ENCODE measurements at regions not wholly inside any gene's neighbourhood (a gene's known extent, or its start where the extent isn't known, plus 50 kb on each side); places are given as distances from the start of the nearest gene placed in this dataset.
"Not testable (repeated sequence)": the region's sequence is repeated elsewhere in the genome, so short reads cannot be mapped to it uniquely, and the experiment has no call there.

DNA sequence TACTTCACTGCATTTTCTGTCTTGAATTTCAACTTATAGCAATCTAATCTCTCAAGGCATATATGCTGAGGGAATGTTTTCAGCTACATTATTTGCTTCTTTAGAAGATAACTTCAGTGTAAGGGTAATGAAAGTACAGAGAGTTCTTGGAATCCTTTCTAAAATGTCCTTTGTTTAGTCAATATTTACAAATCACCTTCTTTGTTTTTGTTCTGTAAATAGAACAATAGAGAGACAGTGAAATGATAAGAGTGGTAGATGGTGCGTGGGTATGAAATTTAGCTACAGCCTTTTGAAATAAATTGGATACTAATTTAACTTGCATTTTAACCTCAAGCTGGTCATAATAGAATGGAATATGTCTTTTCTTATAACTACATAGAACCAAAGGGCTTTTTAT, 171.1 kb upstream of the MARCKS start:
- no peak for DNase-seq

DNA sequence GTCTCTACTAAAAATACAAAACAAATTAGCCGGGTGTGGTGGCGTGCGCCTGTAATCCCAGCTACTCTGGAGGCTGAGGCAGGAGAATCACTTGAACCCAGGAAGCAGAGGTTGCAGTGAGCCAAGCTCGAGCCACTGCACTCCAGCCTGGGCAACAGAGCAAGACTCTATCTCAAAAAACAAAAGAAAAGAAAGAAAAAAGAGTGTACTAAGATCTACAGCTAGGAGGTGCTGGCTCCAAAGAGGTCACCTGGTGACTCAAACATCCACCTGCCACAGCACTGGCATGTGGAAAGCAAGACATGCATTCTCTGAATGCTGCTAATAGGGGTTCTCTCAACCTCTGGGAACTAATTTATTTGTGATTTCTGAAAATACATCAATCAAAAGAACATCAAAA, 167.5 kb upstream of the MARCKS start:
- not testable (repeated sequence) for DNase-seq

DNA sequence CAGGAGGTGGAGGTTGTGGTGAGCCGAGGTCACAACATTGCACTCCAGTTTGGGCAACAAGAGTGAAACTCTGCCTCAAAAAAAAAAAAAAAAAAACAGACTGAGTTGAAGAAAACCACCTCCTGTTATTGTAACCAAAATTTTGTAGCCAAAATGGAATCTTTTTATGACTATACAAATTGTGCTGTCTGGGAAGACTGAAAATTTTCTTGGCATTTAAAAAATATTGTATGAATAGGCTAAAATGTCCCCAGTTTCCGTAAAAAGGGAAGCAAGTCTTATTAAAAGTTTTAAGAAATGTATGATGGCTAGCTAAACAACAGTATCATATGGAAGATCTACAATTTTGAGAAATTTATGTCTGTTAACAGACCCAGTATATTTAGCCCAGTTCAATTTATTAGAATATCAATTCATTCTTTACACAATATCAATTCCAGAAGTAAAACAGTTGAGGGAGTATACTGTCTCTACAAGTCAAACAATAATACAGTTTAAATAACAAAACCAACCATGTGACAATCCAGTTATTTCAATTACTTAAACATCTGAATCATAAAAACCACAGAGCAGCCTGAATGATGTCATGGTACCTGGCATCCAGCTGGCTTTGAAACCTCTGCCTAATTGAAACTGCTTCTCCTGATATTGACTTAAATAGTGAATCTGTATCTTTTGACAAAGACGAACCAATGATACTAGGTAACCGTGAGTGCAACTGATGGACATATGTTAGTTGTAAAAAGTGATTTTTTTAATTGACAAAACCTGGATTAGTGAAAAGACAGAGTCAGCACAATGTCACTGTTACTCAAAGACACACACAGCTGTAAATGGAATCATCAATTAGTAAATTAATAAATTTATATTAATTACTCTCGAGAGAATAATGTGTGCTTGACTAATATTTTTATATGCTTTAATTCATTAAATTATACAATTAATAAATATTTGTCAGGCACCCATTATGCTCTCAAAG, 166.6 kb upstream of the MARCKS start:
- DNase-seq = no peak

DNA sequence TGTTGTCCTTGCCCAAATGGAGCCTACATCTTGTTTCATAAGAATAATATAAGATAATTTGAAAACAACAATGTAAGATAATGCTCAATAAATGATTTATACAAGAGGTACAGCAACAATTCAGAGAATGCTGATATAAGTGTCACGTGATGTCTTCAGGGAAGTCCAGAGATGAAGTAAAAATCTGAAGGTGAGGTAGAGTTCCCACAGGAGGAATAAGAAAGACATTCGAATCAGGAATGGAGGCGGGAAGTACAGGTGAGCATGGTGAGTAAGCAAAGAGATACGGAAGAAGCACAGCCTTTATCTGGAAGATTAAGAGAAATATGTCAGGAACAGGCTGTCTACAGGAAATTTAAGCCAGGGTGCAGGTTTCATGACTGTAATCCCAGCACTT, 165.9 kb upstream of the MARCKS start:
- DNase-seq = no peak

DNA sequence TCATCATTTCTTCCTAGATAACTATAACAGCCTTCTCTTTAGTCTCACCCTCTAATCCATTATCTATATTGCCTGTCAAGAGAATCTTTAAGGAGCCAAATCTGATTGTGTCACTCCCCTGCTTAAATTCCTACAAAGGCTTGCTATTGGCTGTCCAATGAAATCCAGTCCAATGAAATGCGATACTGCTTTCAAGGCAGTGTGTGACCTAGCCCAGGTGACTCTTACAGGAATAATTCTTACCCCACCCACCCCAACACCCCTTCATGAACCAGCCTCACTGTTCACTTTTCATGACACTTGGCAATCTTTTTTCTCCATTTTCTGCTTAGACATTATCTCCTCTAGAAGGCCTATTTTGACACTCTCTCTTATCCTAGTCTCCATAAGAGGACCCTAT, 163.3 kb upstream of the MARCKS start:
- DNase-seq = no peak

DNA sequence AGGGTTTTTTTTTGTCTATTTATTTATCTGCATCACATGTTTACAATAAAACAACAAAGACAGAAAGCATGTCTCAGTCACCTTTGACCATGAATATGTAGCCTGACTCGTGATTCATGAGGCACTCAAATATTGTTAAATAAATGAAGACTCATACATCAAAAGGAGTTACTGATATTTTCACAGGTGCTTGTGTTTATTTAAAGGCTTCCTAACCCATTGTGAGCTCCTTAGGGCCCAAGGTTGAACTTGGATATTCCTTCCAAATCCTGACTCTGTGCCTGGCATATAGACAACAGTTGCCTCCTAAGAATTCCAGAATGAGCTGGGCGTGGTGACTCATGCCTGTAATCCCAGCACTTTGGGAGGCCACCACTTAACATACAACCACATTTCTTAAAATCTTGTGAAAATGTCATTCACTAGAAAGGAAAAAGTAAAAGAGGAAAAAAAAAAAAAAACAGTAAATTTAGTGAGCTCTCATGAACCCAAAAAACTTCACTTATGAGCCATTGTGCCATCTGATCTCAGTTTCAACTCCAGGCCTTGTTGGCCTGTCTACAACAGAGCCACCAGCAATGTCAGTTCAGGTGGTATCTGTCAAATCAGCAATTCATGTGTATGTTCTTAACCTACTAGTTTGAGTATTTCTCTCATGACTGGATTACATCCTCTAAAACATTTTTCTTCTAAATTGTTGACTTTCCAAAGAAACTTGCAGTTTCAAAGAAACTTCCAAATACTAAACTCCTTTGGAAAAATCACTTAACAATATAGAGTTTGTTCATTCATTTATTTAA, 162.7 kb upstream of the MARCKS start:
- no peak for DNase-seq

DNA sequence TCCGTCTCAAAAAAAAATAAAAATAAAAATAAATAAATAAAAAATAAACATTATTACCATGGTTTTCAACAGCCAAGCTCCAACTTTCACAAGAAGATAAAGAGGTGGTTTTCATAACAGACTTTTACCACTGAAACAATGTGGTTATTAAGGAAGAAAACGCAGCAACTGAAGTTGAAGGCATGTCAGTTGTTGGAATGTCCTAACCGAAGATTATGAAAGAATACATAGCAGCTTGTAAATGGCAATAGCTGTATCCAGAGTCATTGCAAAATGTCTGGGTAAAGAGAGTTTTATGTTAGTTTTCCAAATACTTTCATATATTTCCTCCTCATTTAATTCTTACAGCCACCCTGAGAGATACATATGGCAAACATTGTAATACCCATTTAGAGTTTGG, 161.6 kb upstream of the MARCKS start:
- no peak for DNase-seq

DNA sequence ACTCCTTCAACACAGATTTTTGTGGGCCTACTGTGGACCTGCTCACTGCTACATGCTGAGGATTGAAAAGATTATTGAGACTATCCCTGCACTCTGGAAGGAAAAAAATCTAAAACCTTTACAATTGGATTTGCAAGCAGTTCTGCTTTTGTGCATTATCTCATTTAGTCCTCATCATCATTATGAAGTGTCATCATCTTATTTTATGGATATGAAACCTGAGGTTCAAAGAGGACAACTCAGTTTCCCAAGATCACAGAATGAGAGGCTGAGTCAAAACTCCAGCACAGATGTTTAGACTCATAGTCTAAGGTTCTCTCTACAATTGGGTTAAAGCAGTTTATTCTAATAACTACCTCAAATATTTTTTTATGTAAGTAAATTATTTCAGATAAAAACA, 160.2 kb upstream of the MARCKS start:
- DNase-seq = no peak

DNA sequence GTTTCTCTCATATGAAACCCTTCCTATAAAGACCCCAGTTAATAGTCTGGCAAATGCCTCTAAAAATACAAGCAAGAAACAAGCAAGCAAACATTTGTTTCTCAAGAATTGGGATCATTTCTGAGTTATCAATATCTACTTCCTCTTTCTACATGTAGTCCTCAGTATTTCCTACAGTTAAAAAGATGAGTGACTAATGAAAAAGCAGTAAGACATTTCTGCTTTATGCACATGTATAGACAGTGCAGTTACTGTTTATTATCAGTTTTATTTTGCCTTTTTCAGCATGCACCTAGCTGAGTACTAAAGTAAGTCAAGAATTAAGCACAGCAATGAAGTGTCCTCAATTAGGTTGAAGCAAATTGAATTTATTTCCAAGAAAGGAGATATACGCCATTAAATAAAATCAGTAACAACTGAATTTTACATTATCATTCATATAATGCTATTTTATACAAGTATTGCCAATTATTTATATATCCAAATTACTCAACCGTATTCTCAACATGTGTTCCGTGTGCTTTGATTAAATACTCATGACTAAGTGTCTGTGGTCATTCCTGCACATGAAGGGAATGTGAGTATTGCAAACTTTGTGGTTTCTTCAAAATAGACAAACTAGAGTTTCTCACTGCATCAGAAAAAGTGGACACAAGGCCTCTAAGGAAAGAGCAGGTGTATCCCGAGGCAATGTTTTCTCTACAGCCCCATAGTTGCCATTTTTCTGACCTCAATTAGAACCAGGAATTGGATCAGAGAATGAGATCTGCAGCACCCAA, 159.3 kb upstream of the MARCKS start:
- DNase-seq = no peak

DNA sequence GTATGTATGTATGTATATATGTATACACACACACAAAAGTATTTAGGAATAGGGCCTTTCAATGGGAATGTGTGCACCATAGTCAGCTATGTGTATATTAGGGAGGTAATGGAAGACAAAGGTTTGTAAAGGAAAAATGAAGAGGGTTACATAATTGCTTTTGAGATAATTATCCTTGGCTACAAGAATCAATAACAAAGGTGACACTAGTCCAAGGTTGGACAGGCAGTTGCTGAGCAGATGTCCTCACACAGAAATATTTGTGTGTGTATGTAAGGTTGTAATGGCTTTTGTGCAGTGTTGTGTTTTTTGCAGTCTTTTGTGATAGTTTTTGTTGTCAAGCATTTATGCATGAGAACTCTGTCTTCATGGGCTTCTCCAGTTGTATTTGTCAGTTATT, 157.9 kb upstream of the MARCKS start:
- DNase-seq = no peak

DNA sequence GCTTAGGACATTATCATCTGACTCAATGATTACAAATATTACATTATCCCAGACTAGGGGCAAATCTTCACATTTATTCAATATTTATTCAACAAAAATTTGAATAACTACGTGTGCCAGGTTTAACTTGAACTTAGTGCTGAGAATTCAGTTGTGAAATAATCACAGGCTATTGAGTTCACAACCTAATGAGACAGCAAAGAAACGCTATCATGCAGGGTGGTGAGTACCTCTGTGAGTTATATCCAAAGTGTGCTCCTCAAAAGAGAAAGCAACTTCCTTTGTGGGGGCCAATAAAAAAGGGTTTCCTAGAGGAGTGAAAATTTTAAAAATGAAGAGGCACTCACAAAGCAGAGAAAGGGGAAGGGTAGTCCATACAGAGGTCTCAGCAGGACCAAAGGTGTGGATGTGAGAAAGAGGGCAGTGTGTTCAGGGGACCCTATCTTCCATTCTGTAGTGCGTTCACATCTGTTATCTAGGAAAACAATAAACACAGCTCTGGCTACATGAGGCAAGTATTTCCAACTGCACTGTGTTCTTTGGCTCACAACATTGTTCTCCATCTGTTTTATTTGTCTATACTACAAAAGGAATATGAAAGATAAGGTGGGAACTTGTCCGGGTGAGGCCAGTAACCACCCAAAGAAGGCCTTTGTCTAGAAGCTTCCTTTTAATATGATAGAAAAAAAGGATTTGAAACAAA, 155.4 kb upstream of the MARCKS start:
- DNase-seq = no peak

DNA sequence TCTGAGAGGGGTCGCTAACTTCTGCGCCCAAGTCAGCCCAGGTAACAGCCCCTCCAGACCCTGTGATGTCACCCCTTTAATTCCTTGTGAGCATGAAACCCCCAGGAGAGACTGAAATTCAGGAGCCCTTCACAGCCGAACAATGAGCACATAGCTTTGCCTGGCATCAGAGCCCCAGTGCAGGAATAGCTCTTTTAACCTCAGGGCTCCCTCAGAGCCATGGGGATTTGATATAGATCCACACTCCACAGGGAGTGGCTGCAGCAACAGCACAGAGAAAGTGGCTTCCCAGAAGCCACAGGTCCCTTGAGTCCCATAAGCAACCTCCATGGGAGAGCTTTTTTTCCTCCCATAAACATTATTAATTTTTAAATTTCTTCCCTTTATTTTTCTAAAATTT, 150.0 kb upstream of the MARCKS start:
- DNase-seq = no peak

DNA sequence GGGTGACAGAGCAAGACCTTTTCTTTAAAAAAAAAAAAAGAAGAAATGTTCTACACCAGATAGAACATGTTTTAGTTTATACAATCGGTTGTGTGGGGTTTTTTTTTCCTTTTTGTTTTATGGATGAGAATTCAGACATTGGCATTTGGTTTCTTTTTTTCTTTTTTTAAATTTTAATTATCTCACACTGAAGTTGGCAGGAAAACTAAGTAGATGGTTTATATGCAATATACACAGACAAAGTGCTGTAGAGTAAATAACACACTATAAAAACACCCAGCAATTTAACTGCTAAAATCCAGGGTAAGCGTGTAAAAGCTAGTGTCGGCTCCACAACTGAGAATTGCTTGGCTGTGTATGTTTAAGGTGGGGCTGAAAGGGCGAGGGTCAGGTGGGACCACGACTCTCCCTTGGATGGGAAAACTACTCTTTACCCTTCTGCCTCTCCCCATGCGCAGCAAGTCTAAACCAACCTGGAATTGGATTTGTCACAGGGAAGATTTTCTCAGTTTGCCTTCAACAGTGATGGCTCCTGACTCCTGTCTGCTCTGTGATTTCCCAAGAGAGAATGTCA, 147.1 kb upstream of the MARCKS start:
- DNase-seq = no peak

DNA sequence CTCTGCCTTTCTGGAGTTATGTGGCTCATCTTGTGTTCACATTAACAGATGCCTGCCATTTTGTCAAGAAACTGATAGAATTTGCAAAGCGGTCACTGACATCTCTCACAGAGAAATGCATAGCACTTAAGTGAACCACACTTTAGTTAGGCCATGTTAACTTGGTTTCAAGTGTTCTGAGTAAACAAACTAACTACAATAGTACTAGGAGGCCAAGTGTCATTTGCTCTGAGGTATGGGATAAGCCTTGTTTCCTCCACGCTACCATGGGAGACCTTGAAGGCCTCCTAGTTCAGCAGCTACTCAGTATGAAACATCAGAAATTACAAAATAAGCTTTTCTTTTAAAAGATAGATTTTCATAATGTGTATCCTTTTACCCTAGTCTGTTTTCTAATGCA, 143.5 kb upstream of the MARCKS start:
- DNase-seq = no peak

DNA sequence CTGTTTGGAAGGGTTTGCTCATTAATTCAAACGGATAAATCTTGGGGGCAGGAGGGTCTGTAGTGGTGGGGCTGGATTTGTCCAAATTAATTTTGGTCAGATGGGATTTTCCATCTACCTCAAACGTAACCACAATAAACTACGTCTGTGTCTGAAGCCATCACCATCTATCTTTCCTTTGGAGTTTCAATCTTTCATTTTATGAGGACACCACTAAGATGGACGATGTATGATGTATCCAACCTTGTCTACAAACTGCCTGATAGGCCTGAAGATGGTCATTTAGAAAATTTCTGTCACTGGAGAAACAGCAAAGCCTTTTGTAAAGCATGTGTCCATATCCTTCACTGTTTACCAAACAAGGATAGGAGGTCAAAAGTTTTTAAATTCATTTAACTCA, 138.6 kb upstream of the MARCKS start:
- no peak for DNase-seq

DNA sequence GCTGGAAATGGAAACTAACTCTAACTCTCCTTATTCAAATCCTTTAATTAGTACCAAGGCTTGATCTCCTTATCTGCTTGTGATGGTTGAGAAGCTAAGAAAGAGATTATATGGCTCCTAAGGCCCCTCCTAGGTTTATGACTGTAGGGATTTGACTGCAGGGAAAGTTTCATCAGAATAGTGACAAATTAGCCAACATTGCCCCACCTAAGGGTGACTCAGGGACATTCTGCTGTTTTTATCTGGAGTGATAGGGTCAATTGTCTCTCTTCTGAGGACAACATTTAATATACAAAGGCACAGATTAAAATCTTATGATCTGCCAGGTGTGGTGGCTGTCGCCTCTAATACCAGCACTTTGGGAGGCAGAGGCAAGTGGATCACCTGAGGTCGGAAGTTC, 138.1 kb upstream of the MARCKS start:
- DNase-seq = no peak

DNA sequence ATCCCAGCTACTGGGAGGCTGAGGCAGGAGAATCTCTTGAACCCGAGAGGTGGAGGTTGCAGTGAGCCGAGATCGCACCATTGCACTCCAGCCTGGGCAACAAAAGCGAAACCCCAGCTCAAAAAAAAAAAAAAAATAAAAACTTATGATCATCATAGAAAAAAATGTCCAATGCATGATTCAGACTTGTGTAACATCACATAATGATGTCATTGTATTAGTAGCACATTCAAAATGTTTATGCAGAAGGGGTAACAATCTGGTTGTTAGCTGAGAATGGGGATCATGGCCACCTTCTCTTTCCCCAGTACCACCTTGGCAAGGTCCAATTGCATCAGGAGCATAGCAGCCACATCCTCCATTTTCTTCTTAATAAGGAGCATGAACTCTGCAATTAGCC, 137.6 kb upstream of the MARCKS start:
- no peak for DNase-seq

DNA sequence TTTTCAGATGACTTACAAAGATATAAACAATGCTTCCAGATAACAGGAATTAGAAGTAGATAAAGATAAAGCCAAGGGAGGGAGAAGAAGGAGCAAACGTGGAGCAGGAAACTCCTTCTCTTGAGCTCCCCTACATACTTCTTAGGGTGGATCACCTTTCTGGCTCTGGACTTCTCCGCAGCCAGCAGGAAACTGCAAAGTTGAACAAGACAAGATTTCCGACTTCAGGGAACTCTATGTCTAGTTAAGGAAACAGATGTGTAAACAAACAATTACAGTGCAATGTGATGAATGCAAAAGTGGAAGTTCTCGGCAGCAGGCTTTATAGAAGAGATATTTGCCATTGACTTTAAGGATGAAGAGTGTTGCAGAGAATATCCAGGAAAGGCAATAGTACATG, 134.0 kb upstream of the MARCKS start:
- DNase-seq = no peak

DNA sequence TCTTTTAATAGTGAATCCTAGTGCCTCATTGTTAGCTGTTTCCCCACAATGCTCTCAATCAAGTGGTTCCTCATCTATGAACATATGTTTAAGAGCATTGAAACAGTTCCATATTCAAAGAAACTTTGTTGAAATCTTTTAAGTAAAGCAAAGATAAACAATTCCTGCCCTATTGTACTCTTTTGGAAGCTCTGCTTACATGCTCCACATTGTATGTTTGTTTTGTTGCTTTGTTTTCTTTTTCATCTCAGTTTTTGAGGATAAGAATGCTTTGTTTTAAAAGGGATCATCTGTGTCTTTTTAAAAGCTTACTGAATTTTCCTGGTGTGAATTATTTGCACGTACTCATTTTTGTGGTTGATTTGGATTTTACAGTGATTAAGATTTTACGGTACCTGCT, 132.2 kb upstream of the MARCKS start:
- not testable (repeated sequence) for DNase-seq

DNA sequence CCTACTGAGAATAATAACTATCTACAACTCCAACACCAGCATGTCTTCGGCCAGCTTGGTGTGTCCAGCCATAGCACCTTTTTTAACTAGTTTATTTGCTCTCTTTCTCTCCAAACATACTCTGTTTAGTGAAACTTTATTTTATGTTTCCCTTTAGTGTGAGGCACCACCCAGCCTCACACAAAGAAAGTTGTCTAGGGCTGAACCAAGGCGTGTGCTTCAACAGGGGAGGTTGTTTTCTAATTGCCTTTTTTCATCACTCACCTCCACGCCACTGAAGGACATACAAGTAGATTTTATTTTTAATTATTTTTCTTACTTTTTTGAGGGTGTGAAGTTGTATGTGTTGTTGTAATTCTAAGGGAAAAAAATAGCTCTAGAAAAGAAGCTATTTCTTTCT, 125.6 kb upstream of the MARCKS start:
- DNase-seq = no peak
